ENCODE measurements at regions not wholly inside any gene's neighbourhood (a gene's known extent, or its start where the extent isn't known, plus 50 kb on each side); places are given as distances from the start of the nearest gene placed in this dataset.
"Not testable (repeated sequence)": the region's sequence is repeated elsewhere in the genome, so short reads cannot be mapped to it uniquely, and the experiment has no call there.

GRCh38 chr11:71312616-71313015 lies 60.2 kb upstream of the SHANK2 start:
- TF ChIP-seq CTCF, POLR2A (IDR thresholded peaks at IDR 0.05): not testable (repeated sequence)

All from adrenal gland (tissue), 5 donors.